Chondrocyte (in vitro differentiated cells): ENCODE measurements at regions not wholly inside any gene's neighbourhood (a gene's known extent, or its start where the extent isn't known, plus 50 kb on each side); places are given as distances from the start of the nearest gene placed in this dataset.

Experiments used
- DNase-seq: peaks from one replicate; pipeline ENCODE4 v3.0.0; 2021; ENCODE audit warnings: mixed read lengths, low spot score
- H3K27ac Mint-ChIP-seq: one replicate; pipeline ENCODE4 v1.8.0; 2021; ENCODE audit warnings: mild to moderate bottlenecking, moderate library complexity, mixed read lengths; ENCODE audit not compliant: unreplicated experiment
- H3K27me3 Mint-ChIP-seq: 2 replicates; pipeline ENCODE4 v1.8.0; 2021; ENCODE audit warnings: low read depth, mixed read lengths
- H3K36me3 Mint-ChIP-seq: 2 replicates; pipeline ENCODE4 v1.8.0; 2021; ENCODE audit warnings: low read depth, mixed read lengths
- H3K4me1 Mint-ChIP-seq: 2 replicates; pipeline ENCODE4 v1.8.0; 2021; ENCODE audit warnings: low read depth, mild to moderate bottlenecking, mixed read lengths
- H3K4me3 Mint-ChIP-seq: one replicate; pipeline ENCODE4 v1.8.0; 2021; ENCODE audit warnings: mild to moderate bottlenecking, moderate library complexity, mixed read lengths; ENCODE audit not compliant: unreplicated experiment
- H3K9me3 Mint-ChIP-seq: 2 replicates; pipeline ENCODE4 v1.8.0; 2021; ENCODE audit warnings: low read depth, mixed read lengths
- TF ChIP-seq, protein P1 (sequence below): fragments of 200-600 bp; sonication (generic); IDR thresholded peaks from 2 replicates; pipeline ENCODE4 v1.5.0; 2021; ENCODE audit warnings: antibody characterized with exemption, mild to moderate bottlenecking, moderate library complexity

DNA sequence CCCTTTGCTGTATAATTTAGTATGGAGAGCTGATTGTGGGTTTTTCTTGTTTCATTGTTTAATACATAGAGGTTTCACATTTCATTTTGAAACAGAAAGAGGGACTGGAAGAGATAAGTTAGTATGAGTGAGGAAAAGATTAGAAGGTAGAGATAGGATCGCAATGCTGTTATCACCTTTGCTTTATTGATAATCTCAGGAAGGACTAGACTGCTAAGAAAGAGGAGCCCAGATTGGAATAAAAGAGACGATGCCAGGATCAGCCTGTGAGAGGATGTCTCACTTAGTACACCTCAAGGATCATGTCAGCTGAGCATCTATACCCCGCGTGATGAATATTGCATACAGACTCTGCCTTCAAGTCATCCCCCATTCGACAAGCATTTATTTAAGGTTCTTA is 178.0 kb upstream of the DMAC1 start:
- TF ChIP-seq, protein P1, sequence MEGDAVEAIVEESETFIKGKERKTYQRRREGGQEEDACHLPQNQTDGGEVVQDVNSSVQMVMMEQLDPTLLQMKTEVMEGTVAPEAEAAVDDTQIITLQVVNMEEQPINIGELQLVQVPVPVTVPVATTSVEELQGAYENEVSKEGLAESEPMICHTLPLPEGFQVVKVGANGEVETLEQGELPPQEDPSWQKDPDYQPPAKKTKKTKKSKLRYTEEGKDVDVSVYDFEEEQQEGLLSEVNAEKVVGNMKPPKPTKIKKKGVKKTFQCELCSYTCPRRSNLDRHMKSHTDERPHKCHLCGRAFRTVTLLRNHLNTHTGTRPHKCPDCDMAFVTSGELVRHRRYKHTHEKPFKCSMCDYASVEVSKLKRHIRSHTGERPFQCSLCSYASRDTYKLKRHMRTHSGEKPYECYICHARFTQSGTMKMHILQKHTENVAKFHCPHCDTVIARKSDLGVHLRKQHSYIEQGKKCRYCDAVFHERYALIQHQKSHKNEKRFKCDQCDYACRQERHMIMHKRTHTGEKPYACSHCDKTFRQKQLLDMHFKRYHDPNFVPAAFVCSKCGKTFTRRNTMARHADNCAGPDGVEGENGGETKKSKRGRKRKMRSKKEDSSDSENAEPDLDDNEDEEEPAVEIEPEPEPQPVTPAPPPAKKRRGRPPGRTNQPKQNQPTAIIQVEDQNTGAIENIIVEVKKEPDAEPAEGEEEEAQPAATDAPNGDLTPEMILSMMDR = no peak
- DNase-seq = no peak
- H3K4me1 Mint-ChIP-seq = no peaks in the 10 kb centered on the region
- H3K4me3 Mint-ChIP-seq = no peak overlapping the region
- H3K36me3 Mint-ChIP-seq = no peaks in the 10 kb centered on the region
- H3K9me3 Mint-ChIP-seq = no peaks in the 10 kb centered on the region
- peaks cover 5% of the 10 kb centered on the region for H3K27me3 Mint-ChIP-seq
- H3K27ac Mint-ChIP-seq = no peak overlapping the region

DNA sequence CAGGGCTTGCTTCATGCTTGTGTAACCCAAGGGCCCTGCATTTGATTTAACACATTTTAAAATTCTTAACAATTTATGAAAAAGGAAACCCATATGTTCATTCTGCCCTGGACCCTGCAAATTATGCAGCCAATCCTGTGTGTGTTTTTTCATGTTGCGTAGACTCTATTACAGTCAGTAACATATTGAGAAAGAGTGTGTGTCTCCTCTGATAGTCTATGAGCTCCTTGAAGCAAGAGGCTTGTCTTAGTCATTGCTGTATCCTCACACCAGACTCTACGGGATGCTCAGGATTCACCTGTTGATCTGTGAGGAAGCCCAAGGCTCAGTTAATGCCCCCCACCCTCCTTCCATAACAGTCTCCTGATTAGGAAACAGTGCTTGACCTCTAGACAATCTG is 177.3 kb upstream of the DMAC1 start:
- DNase-seq = no peak
- Mint-ChIP-seq H3K4me3 (no peak overlapping the region), H3K27me3 (peaks cover 5% of the 10 kb centered on the region), H3K27ac (no peak overlapping the region), H3K9me3 (no peaks in the 10 kb centered on the region), H3K36me3 (no peaks in the 10 kb centered on the region), H3K4me1 (no peaks in the 10 kb centered on the region)
- TF ChIP-seq, protein P1 = no peak

DNA sequence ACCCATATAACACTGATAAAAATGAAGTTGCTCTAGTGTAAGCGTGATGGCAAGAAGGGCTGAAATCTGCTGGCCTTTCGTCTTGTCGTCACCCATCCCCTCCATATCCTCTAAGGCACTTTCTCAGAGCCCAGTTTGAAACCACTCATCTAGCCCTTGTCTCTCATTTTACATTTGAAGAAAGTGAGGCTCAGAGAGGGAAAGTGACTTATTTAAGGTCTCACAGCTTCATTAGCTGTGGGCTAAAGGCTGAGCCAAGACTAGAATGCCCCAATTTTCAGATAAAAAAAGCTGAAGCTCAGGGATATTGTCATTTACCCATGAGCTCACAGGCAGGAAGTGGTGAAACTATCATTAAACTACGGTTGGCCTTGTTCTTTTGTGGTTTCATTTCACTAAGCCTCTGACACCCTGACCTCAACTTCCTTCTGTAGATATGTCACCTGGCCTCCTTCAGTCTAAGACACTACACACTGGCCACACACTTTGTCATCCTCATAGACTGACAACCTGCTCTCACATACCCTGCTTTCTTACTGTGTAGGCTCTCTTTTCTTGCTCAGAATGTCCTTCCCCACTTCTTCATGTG is 176.7 kb upstream of the DMAC1 start:
- Mint-ChIP-seq H3K27ac (no peak overlapping the region), H3K27me3 (peaks cover 5% of the 10 kb centered on the region), H3K9me3 (no peaks in the 10 kb centered on the region), H3K4me3 (no peak overlapping the region), H3K4me1 (no peaks in the 10 kb centered on the region), H3K36me3 (no peaks in the 10 kb centered on the region)
- TF ChIP-seq, protein P1 = no peak
- no peak for DNase-seq

DNA sequence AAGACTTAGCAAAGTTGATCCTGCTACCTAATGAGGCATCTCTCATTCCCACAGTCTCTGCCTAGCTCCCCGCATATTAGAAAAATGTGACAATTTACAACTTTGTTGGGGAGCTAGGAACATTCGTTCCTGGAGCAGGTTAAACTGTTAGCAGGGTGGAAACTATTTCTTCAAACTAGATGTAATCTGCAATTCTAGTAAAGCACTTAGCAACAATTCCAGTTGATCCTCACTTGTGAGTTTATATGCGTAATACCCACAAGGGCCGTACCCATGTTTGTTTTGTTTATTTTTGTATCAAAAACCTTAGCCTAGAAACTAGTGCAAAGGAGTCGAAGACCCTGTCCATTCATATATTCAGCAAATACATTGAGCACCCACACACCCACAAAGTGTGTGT is 175.8 kb upstream of the DMAC1 start:
- Mint-ChIP-seq H3K36me3 (no peaks in the 10 kb centered on the region), H3K9me3 (no peaks in the 10 kb centered on the region), H3K4me3 (no peak overlapping the region), H3K27ac (no peak overlapping the region), H3K4me1 (no peaks in the 10 kb centered on the region), H3K27me3 (peaks cover 5% of the 10 kb centered on the region)
- DNase-seq = no peak
- TF ChIP-seq, protein P1 = no peak

DNA sequence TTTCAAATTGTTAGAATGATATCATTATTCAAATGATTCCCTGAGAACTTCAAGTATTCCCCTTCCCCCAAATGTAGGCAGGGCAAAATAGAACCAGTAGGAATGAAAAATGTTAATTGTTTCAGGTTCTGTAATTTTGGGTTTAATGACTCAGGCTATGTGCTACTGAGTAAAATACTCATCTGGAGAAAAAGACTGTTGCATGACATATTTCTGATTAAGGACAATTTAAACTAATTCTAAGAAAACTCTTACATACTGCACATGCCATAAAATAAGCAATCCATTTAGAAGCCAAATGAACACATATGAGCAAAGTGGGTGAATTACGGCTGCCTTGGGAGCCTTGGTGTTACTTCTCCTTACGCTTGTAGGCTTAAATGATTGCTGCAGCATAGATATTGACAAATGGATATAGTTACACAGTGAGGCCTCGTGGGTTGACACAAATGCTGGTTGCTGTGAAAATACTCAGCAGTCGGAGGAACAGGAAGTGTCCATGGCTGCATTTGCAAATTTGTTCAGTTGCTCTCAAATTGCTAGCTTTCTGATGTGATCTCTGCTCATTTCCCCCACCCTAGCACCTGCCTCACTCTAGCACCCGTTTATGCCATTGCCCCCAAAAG is 174.9 kb upstream of the DMAC1 start:
- Mint-ChIP-seq H3K9me3 (no peaks in the 10 kb centered on the region), H3K4me3 (no peak overlapping the region), H3K27me3 (peaks cover 5% of the 10 kb centered on the region), H3K27ac (peak overlapping the region; percentile 14), H3K4me1 (no peaks in the 10 kb centered on the region), H3K36me3 (no peaks in the 10 kb centered on the region)
- DNase-seq = no peak
- TF ChIP-seq, protein P1 = no peak
